CD4-positive, CD25-positive, alpha-beta regulatory T cell (primary cell): ENCODE measurements at regions not wholly inside any gene's neighbourhood (a gene's known extent, or its start where the extent isn't known, plus 50 kb on each side); places are given as distances from the start of the nearest gene placed in this dataset.

Experiments
- ATAC-seq, 2 donors: fragments of 150-1000 bp; cut with Tn5 transposase; one replicate each; pipeline ENCODE4 v1.10.0; 2021; ENCODE audit warnings: low read depth in 2 of 2, moderate number of reproducible peaks in 2 of 2, moderate library complexity in 1 of 2
- DNase-seq, 3 donors: peaks; one replicate each; pipeline versions ENCODE4 v3.0.0 to v3.0.0-alpha.2; 2012 to 2022; ENCODE audit warnings: mixed read lengths in 1 of 3
- H3K27ac ChIP-seq: one replicate; pipeline ENCODE4 v1.7.0; 2013; ENCODE audit warnings: mild to moderate bottlenecking, low read length; ENCODE audit not compliant: insufficient read depth, poor library complexity, severe bottlenecking
- H3K27me3 ChIP-seq: one replicate; pipeline ENCODE4 v1.7.0; 2013; ENCODE audit warnings: low read length; ENCODE audit not compliant: control insufficient read depth, insufficient read depth
- H3K36me3 ChIP-seq: one replicate; pipeline ENCODE4 v1.7.0; 2013; ENCODE audit warnings: mild to moderate bottlenecking, low read length, moderate library complexity; ENCODE audit not compliant: control insufficient read depth, insufficient read depth
- H3K4me1 ChIP-seq: 2 replicates; pipeline ENCODE4 v1.7.0; 2013; ENCODE audit warnings: mild to moderate bottlenecking, low read length; ENCODE audit not compliant: insufficient read depth, control insufficient read depth, poor library complexity, severe bottlenecking
- H3K4me3 ChIP-seq: one replicate; pipeline ENCODE4 v1.7.0; 2013; ENCODE audit warnings: low read depth, mild to moderate bottlenecking, low read length, moderate library complexity
- H3K9me3 ChIP-seq, 2 experiments: 1 replicate in 1 of 2; 2 replicates in 1 of 2; pipeline ENCODE4 v1.7.0; 2013; ENCODE audit warnings: low read length in 2 of 2, mild to moderate bottlenecking in 1 of 2, moderate library complexity in 1 of 2; ENCODE audit not compliant: control insufficient read depth in 2 of 2
- H3K27ac Mint-ChIP-seq, 3 donors: one replicate each; pipeline ENCODE4 v1.8.0; 2020 to 2022; ENCODE audit warnings: mild to moderate bottlenecking in 3 of 3, mixed read lengths in 3 of 3, moderate library complexity in 2 of 3
- H3K27me3 Mint-ChIP-seq: one replicate; pipeline ENCODE4 v1.8.0; 2022; ENCODE audit warnings: mild to moderate bottlenecking, mixed read lengths
- H3K36me3 Mint-ChIP-seq: one replicate; pipeline ENCODE4 v1.8.0; 2020; ENCODE audit warnings: mixed read lengths
- H3K4me1 Mint-ChIP-seq, 4 donors: one replicate each; pipeline ENCODE4 v1.8.0; 2020 to 2022; ENCODE audit warnings: mixed read lengths in 4 of 4, mild to moderate bottlenecking in 1 of 4
- H3K4me3 Mint-ChIP-seq, 4 donors: one replicate each; pipeline ENCODE4 v1.8.0; 2020 to 2022; ENCODE audit warnings: mild to moderate bottlenecking in 4 of 4, mixed read lengths in 4 of 4, moderate library complexity in 3 of 4
- H3K9me3 Mint-ChIP-seq, 7 donors: one replicate each; pipeline ENCODE4 v1.8.0; 2020 to 2022; ENCODE audit warnings: mixed read lengths in 7 of 7, mild to moderate bottlenecking in 3 of 7, moderate library complexity in 2 of 7

DNA sequence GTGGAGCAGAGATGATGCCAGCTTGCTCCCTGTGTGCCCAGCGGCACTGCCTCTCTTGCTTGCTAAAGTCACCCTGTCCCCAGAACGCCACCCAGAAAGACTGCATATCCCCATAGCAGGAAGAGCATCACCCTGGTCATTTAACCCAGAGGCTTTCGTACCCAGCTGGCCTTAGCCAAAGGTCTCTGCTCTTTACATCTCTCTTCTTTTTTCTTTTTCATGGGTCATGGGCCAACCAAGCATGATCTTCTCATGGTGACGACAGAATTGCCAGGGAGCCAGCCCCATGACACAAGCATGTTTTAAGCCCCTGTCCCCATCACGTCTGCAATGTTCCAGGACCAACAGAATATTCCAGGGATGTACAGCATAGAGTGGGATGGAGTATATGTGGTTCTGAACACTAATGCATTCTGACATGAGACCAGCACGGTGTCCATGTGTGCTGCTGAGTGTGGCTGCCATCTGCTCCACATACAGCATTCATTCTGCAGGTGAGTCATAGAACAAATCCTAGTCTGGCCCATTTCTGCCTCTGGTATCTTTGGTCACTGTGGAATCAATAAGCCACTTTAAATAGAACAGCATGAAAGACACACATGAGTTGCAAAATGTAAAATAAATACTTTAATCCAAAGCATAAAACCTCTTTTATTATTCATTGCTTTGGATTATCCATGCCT lies 203.0 kb downstream of the MED10 start:
- no peak overlapping the region for H3K27ac ChIP-seq
- no peak overlapping the region for H3K4me3 ChIP-seq
- no peaks in the 10 kb centered on the region for H3K27me3 ChIP-seq
- no peaks in the 10 kb centered on the region for H3K9me3 ChIP-seq
- Mint-ChIP-seq H3K36me3 (no peaks in the 10 kb centered on the region), H3K4me3 (no peak overlapping the region), H3K9me3 (peaks cover 0 to 5% (median 2%) of the 10 kb centered on the region in 7 donors), H3K4me1 (no peaks in the 10 kb centered on the region), H3K27ac (no peak overlapping the region), H3K27me3 (peaks cover 4% of the 10 kb centered on the region)
- no peaks in the 10 kb centered on the region for H3K4me1 ChIP-seq
- no peaks in the 10 kb centered on the region for H3K36me3 ChIP-seq
- ATAC-seq (no peak), DNase-seq (no peak)

DNA sequence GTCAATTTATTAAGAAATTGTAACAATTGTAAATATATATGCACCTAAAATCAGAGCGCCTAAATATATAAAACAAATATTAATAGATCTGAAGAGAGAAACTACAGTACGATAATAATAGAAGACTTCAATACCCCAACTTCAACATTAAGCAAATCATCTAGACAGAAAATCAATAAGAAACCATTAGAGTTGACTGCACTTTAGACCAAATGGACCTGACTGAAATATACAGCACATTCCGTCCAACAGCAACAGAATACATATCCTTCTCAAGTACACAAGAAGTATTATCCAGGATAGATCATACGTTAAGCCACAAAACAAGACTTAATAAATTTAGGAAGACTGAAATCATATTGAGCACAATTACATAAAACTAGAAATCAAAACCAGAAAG lies 208.7 kb downstream of the MED10 start:
- Histone ChIP-seq H3K27ac (no peak overlapping the region), H3K4me3 (no peak overlapping the region), H3K4me1 (no peaks in the 10 kb centered on the region), H3K9me3 (no peaks in the 10 kb centered on the region), H3K36me3 (no peaks in the 10 kb centered on the region), H3K27me3 (no peaks in the 10 kb centered on the region)
- DNase-seq, result no peak
- Mint-ChIP-seq H3K36me3 (no peaks in the 10 kb centered on the region), H3K4me1 (no peaks in the 10 kb centered on the region), H3K9me3 (peaks cover 0 to 3% (median 0%) of the 10 kb centered on the region in 7 donors), H3K4me3 (no peak overlapping the region), H3K27me3 (no peaks in the 10 kb centered on the region), H3K27ac (no peak overlapping the region)
- ATAC-seq, result no peak

DNA sequence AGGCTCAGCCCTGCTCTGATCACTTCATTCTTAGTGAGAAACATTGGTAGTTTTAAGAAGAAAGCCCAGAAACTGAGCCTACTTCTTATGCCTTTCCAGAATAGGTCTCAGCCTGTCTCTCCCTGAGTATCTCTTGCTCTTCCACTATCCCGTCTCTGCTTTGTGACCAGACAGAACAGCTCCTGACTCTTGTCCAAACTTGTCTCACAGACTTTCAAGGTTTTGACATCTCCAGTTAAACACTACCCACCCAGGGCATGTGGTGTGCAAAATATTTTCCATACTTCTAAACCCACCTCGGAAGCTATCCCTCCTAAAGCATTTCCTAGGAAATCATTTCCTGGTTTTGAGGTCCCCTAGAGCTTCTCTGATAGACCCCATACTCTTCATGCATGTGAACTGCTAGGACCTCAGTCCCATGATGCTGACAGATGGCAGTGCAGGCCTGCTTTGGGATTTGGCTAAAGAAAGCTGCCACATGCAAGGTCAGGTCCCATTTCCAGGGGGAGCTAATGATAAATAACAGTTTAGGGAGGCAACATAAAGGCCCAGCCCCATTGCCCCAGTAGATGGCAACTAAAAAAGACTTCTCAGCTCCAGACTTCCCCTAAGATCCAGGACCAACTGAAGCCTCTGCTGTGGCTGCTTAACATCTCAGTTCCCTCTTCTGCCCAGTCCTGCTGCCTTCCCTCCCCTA lies 211.5 kb downstream of the MED10 start:
- H3K4me1 Mint-ChIP-seq, result no peaks in the 10 kb centered on the region
- H3K9me3 ChIP-seq, result no peaks in the 10 kb centered on the region
- peak in 1 of 3 donors; percentile 0 for DNase-seq
- ATAC-seq, result no peak
- no peaks in the 10 kb centered on the region for H3K27me3 ChIP-seq
- H3K4me3 Mint-ChIP-seq, result no peak overlapping the region
- no peaks in the 10 kb centered on the region for H3K36me3 Mint-ChIP-seq
- H3K36me3 ChIP-seq, result no peaks in the 10 kb centered on the region
- no peaks in the 10 kb centered on the region for H3K27me3 Mint-ChIP-seq
- no peaks in the 10 kb centered on the region for H3K4me1 ChIP-seq
- no peak overlapping the region for H3K27ac Mint-ChIP-seq
- peaks cover 0 to 2% (median 0%) of the 10 kb centered on the region in 7 donors for H3K9me3 Mint-ChIP-seq
- H3K27ac ChIP-seq, result no peak overlapping the region
- no peak overlapping the region for H3K4me3 ChIP-seq

DNA sequence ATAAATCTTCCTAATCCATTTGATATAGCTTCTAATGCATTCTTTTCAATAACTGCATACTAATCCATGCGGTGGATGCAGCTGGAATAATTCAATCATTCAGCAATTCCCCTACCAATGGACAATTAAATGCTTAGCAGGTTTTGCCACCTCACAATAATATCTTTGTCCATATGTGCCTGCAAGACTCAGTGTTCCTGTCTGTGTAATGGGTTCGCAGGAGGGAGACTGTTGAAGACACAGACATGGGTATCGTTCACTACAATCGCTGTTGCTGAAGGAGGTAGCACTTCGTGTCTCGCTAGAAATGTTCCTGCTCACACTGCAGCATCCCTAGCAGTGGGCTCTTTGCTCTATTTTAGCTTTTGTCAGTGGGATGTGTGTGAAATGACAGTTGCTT lies 214.4 kb downstream of the MED10 start:
- Histone ChIP-seq H3K4me3 (no peak overlapping the region), H3K27me3 (no peaks in the 10 kb centered on the region), H3K27ac (no peak overlapping the region), H3K36me3 (no peaks in the 10 kb centered on the region), H3K4me1 (no peaks in the 10 kb centered on the region), H3K9me3 (no peaks in the 10 kb centered on the region)
- no peak for DNase-seq
- H3K27ac Mint-ChIP-seq, result no peak overlapping the region
- no peaks in the 10 kb centered on the region for H3K36me3 Mint-ChIP-seq
- no peaks in the 10 kb centered on the region for H3K4me1 Mint-ChIP-seq
- peaks cover 4% of the 10 kb centered on the region for H3K27me3 Mint-ChIP-seq
- H3K9me3 Mint-ChIP-seq, result peaks cover 0 to 2% (median 0%) of the 10 kb centered on the region in 7 donors
- H3K4me3 Mint-ChIP-seq, result no peak overlapping the region
- no peak for ATAC-seq

DNA sequence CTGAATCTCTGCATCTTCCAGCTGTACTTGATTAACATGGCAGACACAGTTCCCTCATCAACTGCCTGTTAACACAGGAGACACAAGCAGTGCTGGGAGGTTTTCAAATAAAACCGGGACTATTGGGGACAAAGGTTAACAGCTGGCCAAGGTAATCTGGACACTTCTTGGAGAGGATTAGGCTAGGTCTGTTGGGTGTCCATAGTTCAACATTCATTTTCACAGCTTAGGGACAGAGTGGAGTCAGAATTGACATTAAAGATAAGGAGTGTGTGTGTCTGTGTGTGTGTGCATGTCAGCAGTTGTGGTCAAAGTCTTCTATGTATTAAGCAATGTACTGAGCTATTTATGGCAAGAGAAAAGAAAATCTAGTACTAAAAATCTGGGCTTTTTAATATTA lies 216.2 kb downstream of the MED10 start:
- no peak overlapping the region for H3K4me3 Mint-ChIP-seq
- Histone ChIP-seq H3K27ac (no peak overlapping the region), H3K27me3 (no peaks in the 10 kb centered on the region), H3K4me3 (no peak overlapping the region), H3K36me3 (no peaks in the 10 kb centered on the region), H3K4me1 (no peaks in the 10 kb centered on the region), H3K9me3 (no peaks in the 10 kb centered on the region)
- ATAC-seq, result no peak
- peaks cover 4% of the 10 kb centered on the region for H3K27me3 Mint-ChIP-seq
- H3K27ac Mint-ChIP-seq, result no peak overlapping the region
- no peaks in the 10 kb centered on the region for H3K9me3 Mint-ChIP-seq
- no peaks in the 10 kb centered on the region for H3K4me1 Mint-ChIP-seq
- H3K36me3 Mint-ChIP-seq, result no peaks in the 10 kb centered on the region
- DNase-seq, result no peak

DNA sequence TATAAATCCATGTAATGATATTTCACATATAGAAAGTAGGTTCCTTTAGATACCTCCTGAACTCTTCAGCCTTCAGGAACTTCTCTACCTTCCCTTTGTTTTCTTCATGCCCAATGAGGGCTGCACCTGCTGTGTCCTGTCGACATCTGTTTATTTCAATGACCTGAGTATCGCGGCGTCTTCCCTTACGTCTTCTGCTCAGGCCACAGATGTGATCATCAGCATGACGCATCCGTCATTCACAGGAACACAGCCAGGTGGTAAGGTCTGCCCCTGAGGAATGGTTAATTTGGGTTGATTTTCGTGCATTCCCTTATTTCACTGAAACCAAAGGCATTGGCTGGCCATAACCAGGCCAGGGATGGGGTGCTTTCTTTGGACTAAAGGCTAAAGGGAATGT lies 217.1 kb downstream of the MED10 start:
- H3K4me1 Mint-ChIP-seq, result no peaks in the 10 kb centered on the region
- Histone ChIP-seq H3K27ac (no peak overlapping the region), H3K36me3 (no peaks in the 10 kb centered on the region), H3K4me1 (no peaks in the 10 kb centered on the region), H3K27me3 (no peaks in the 10 kb centered on the region), H3K4me3 (no peak overlapping the region), H3K9me3 (no peaks in the 10 kb centered on the region)
- peaks cover 0 to 2% (median 0%) of the 10 kb centered on the region in 7 donors for H3K9me3 Mint-ChIP-seq
- H3K27ac Mint-ChIP-seq, result no peak overlapping the region
- peaks cover 4% of the 10 kb centered on the region for H3K27me3 Mint-ChIP-seq
- H3K4me3 Mint-ChIP-seq, result no peak overlapping the region
- DNase-seq (no peak), ATAC-seq (no peak)
- no peaks in the 10 kb centered on the region for H3K36me3 Mint-ChIP-seq

DNA sequence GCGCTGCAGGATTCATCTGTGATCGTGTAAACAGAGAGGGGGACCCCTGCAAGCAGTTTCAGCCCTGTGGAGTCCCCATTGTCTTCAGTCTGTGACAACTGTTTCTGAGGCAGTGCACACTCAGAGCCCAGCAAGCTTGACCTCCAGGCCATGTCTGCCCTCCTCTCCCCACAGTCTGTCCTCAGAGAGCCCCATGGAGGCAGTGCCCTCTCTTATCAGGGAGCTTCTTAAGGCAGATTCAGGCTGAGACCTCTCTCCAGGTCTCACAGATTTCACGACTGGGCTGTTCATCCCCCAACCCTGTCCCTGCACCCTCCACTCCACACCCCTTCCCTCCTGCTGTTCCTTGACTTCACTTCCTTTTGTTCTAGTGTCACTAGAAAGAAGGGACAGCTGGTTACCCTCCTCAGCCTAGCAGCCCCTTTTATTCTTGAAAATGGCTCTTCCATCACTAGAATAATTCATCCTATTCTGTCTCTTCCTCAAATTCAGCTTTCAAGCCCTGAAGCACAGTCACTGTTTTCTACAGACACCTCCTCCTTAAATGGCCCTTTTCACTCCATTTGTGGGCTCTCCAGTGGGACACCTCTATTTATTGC lies 218.4 kb downstream of the MED10 start:
- Mint-ChIP-seq H3K4me3 (no peak overlapping the region), H3K4me1 (no peaks in the 10 kb centered on the region), H3K36me3 (no peaks in the 10 kb centered on the region), H3K9me3 (peaks cover 0 to 2% (median 1%) of the 10 kb centered on the region in 7 donors), H3K27ac (no peak overlapping the region), H3K27me3 (peaks cover 8% of the 10 kb centered on the region)
- no peak overlapping the region for H3K4me3 ChIP-seq
- no peaks in the 10 kb centered on the region for H3K27me3 ChIP-seq
- no peak for ATAC-seq
- no peak for DNase-seq
- no peaks in the 10 kb centered on the region for H3K36me3 ChIP-seq
- H3K27ac ChIP-seq, result no peak overlapping the region
- H3K9me3 ChIP-seq, result no peaks in the 10 kb centered on the region
- H3K4me1 ChIP-seq, result no peaks in the 10 kb centered on the region
